ENCODE measurements at regions not wholly inside any gene's neighbourhood (a gene's known extent, or its start where the extent isn't known, plus 50 kb on each side); places are given as distances from the start of the nearest gene placed in this dataset.

GRCh38 chr5:57692582-57693487 lies 210.2 kb upstream of the ACTBL2 start:
- no peak for DNase-seq

GRCh38 chr5:57690724-57691123 lies 208.1 kb upstream of the ACTBL2 start:
- no peak for DNase-seq

GRCh38 chr5:57687596-57687995 lies 205.0 kb upstream of the ACTBL2 start:
- no peak for DNase-seq

GRCh38 chr5:57685516-57686255 lies 203.1 kb upstream of the ACTBL2 start:
- no peak for DNase-seq

- DNase-seq = no peak
Observed at GRCh38 chr5:57684299-57684702, 201.7 kb upstream of the ACTBL2 start.

- DNase-seq = no peak
Observed at GRCh38 chr5:57683036-57683630, 200.5 kb upstream of the ACTBL2 start.

GRCh38 chr5:57681942-57682341 lies 199.3 kb upstream of the ACTBL2 start:
- DNase-seq = no peak

- DNase-seq = no peak
Observed at GRCh38 chr5:57680686-57681085, 198.1 kb upstream of the ACTBL2 start.

- no peak for DNase-seq
Observed at GRCh38 chr5:57677235-57677634, 194.6 kb upstream of the ACTBL2 start.

- no peak for DNase-seq
Observed at GRCh38 chr5:57676222-57677098, 193.8 kb upstream of the ACTBL2 start.

GRCh38 chr5:57675236-57675635 lies 192.6 kb upstream of the ACTBL2 start:
- DNase-seq = no peak

GRCh38 chr5:57671371-57671770 lies 188.8 kb upstream of the ACTBL2 start:
- no peak for DNase-seq

- no peak for DNase-seq
Observed at GRCh38 chr5:57666582-57666981, 184.0 kb upstream of the ACTBL2 start.

- DNase-seq = no peak
Observed at GRCh38 chr5:57665146-57665936, 182.7 kb upstream of the ACTBL2 start.

GRCh38 chr5:57664700-57665099 lies 182.1 kb upstream of the ACTBL2 start:
- peak; percentile 20 for DNase-seq

- DNase-seq = no peak
Observed at GRCh38 chr5:57663466-57663865, 180.9 kb upstream of the ACTBL2 start.

GRCh38 chr5:57662991-57663390 lies 180.4 kb upstream of the ACTBL2 start:
- no peak for DNase-seq

- DNase-seq = no peak
Observed at GRCh38 chr5:57659886-57660285, 177.3 kb upstream of the ACTBL2 start.

- no peak for DNase-seq
Observed at GRCh38 chr5:57658018-57658417, 175.4 kb upstream of the ACTBL2 start.

GRCh38 chr5:57655228-57655627 lies 172.6 kb upstream of the ACTBL2 start:
- no peak for DNase-seq

GRCh38 chr5:57653636-57654290 lies 171.2 kb upstream of the ACTBL2 start:
- no peak for DNase-seq

Measured in NCI-H2029 (cell line).